GM12878 (cell line): ENCODE measurements at regions not wholly inside any gene's neighbourhood (a gene's known extent, or its start where the extent isn't known, plus 50 kb on each side); places are given as distances from the start of the nearest gene placed in this dataset.
A peak's percentile ranks its signal among the peaks of the same experiment; 100 is the strongest.

Experiments used
- ATAC-seq: fragments of 200-7000 bp; cut with Tn5 transposase; 3 replicates; pipeline ENCODE4 v1.9.1; 2020; ENCODE audit warnings: mild to moderate bottlenecking, moderate library complexity
- BruUV-seq: library from RNA; stranded (reverse); fragments of 400-500 nt; replicated peaks from 2 replicates; lab custom pipeline; 2021; lab: Mats Ljungman, UMichigan
- CTCF ChIA-PET: fragments of 300-600 bp; sonication (Branson Sonifier 250); formaldehyde crosslinking; extraction: SDS; loops from one replicate; lab custom pipeline; 2021; ENCODE audit warnings: inconsistent platforms; lab: Yijun Ruan, JAX
- POLR2A ChIA-PET: fragments of 350-600 bp; formaldehyde crosslinking; extraction: SDS; loops from one replicate; lab custom pipeline; 2021; ENCODE audit warnings: inconsistent platforms; lab: Charles Lee
- RAD21 ChIA-PET: fragments of 300-600 bp; sonication (Branson Sonifier 250); formaldehyde crosslinking; loops from one replicate; lab custom pipeline; 2023; ENCODE audit warnings: antibody characterized with exemption; ENCODE audit not compliant: unreplicated experiment; lab: Charles Lee
- SMC1A ChIA-PET: fragments of 300-600 bp; sonication (Branson Sonifier 250); formaldehyde crosslinking; loops from one replicate; lab custom pipeline; 2023; ENCODE audit not compliant: unreplicated experiment, uncharacterized antibody; lab: Charles Lee
- DNase-seq: peaks from one replicate; pipeline ENCODE4 v3.0.0-alpha.2; 2011; ENCODE audit warnings: low read depth, low spot score
- FAIRE-seq: peaks from 3 replicates; lab custom pipeline; 2011; peaks lifted over from hg19 to GRCh38; lab: Jason Lieb, UNC
- H2AFZ ChIP-seq: 2 replicates; pipeline ENCODE4 v1.6.0; 2011; ENCODE audit warnings: low read depth, low read length, control low read depth; ENCODE audit not compliant: control insufficient read depth
- H3K27ac ChIP-seq: 2 replicates; pipeline ENCODE4 v1.5.1; 2011; ENCODE audit warnings: control low read depth; ENCODE audit not compliant: control insufficient read depth, insufficient read depth
- H3K27me3 ChIP-seq, 2 experiments: replicated peaks in 1 of 2; 2 replicates each; pipeline versions ENCODE4 v1.6.0 to v1.6.1; 2011; ENCODE audit warnings: low read length in 1 of 2; ENCODE audit not compliant: control insufficient read depth in 2 of 2, insufficient read depth in 2 of 2
- H3K36me3 ChIP-seq, 2 experiments: 2 replicates each; pipeline ENCODE4 v1.5.1; 2011; ENCODE audit warnings: low read length in 1 of 2; ENCODE audit not compliant: control insufficient read depth in 2 of 2, insufficient read depth in 2 of 2
- H3K4me1 ChIP-seq: 2 replicates; pipeline ENCODE4 v1.6.1; 2011; ENCODE audit warnings: mild to moderate bottlenecking, low read length, moderate library complexity, mixed read lengths; ENCODE audit not compliant: control insufficient read depth, insufficient read depth
- H3K4me2 ChIP-seq: 2 replicates; pipeline ENCODE4 v1.6.0; 2011; ENCODE audit warnings: control low read depth; ENCODE audit not compliant: control insufficient read depth, insufficient read depth
- H3K4me3 ChIP-seq: fragments of 200-600 bp; sonication (generic); 2 replicates; pipeline ENCODE4 v1.5.1; 2016
- H3K79me2 ChIP-seq: 2 replicates; pipeline ENCODE4 v1.6.0; 2011; ENCODE audit warnings: low read length; ENCODE audit not compliant: control insufficient read depth, insufficient read depth
- H3K9ac ChIP-seq: 2 replicates; pipeline ENCODE4 v1.8.0; 2011; ENCODE audit warnings: low read length, control low read depth, mixed read lengths; ENCODE audit not compliant: control insufficient read depth, insufficient read depth
- H3K9me3 ChIP-seq: replicated peaks from 3 replicates; pipeline ENCODE4 v1.5.1; 2011; ENCODE audit warnings: mild to moderate bottlenecking, low read length; ENCODE audit not compliant: control insufficient read depth, insufficient read depth
- H4K20me1 ChIP-seq: 2 replicates; pipeline ENCODE4 v1.6.0; 2011; ENCODE audit not compliant: control insufficient read depth, insufficient read depth
- BACH1 ChIP-seq: fragments of 450-650 bp; IDR thresholded peaks from 2 replicates; pipeline ENCODE4 v1.6.1; 2017; ENCODE audit warnings: mild to moderate bottlenecking, borderline replicate concordance
- BMI1 ChIP-seq: fragments of 450-650 bp; IDR thresholded peaks from 2 replicates; pipeline ENCODE4 v1.6.1; 2016; ENCODE audit warnings: mild to moderate bottlenecking, moderate library complexity, borderline replicate concordance
- CHD1 ChIP-seq: IDR thresholded peaks from 2 replicates; pipeline ENCODE4 v1.6.1; 2012; ENCODE audit warnings: low read depth, low read length, improper control_type of control experiment
- HSF1 ChIP-seq: fragments of 150-350 bp; IDR thresholded peaks from 2 replicates; pipeline ENCODE4 v1.6.1; 2014; ENCODE audit warnings: mild to moderate bottlenecking, low read depth, low read length
- MAX ChIP-seq: IDR thresholded peaks from 2 replicates; pipeline ENCODE4 v1.6.1; 2012; ENCODE audit warnings: low read depth, low read length, improper control_type of control experiment
- NFIC ChIP-seq: IDR thresholded peaks from 2 replicates; pipeline ENCODE4 v1.6.1; 2012; ENCODE audit warnings: low read depth, mild to moderate bottlenecking, inconsistent platforms, low read length, moderate library complexity
- NRF1 ChIP-seq: conservative IDR thresholded peaks from 2 replicates; pipeline ENCODE4 v1.6.1; 2011; ENCODE audit warnings: mild to moderate bottlenecking, low read depth, low read length, improper control_type of control experiment
- PAX8 ChIP-seq: fragments of 450-650 bp; IDR thresholded peaks from 2 replicates; pipeline ENCODE4 v1.6.1; 2017; ENCODE audit warnings: mild to moderate bottlenecking, moderate library complexity
- PRDM15 ChIP-seq: fragments of 450-650 bp; formaldehyde crosslinking; IDR thresholded peaks from 2 replicates; pipeline ENCODE4 v1.4.0; 2020; ENCODE audit warnings: mild to moderate bottlenecking, moderate library complexity
- RB1 ChIP-seq: fragments of 450-650 bp; formaldehyde crosslinking; IDR thresholded peaks from 2 replicates; pipeline ENCODE4 v1.6.1; 2017; ENCODE audit warnings: mild to moderate bottlenecking, borderline replicate concordance
- RELA ChIP-seq: fragments of 450-650 bp; IDR thresholded peaks from 2 replicates; pipeline ENCODE4 v1.8.0; 2014; ENCODE audit warnings: borderline replicate concordance; ENCODE audit not compliant: partially characterized antibody
- SP1 ChIP-seq: IDR thresholded peaks from one replicate; pipeline ENCODE4 v1.6.1; 2011; ENCODE audit warnings: low read depth, low read length
- TAF1 ChIP-seq: IDR thresholded peaks from 2 replicates; pipeline ENCODE4 v1.6.1; 2011; ENCODE audit warnings: mild to moderate bottlenecking, low read depth, low read length, borderline replicate concordance
- TCF12 ChIP-seq: IDR thresholded peaks from 2 replicates; pipeline ENCODE4 v1.6.1; 2011; ENCODE audit warnings: low read depth, mild to moderate bottlenecking, low read length
- ZNF207 ChIP-seq: fragments of 450-650 bp; IDR thresholded peaks from 2 replicates; pipeline ENCODE4 v1.6.1; 2014; ENCODE audit warnings: antibody characterized with exemption, mild to moderate bottlenecking, borderline replicate concordance
- WGBS: methylation state at CpG from one replicate; pipeline ENCODE4 v1.1.6; 2016; ENCODE audit warnings: low lambda C conversion rate; ENCODE audit not compliant: insufficient replicate concordance, insufficient coverage; ENCODE audit errors: missing lambda C conversion rate; 5-methylcytosine and 5-hydroxymethylcytosine counted together
- in situ Hi-C: fragments of 300-500 bp; cut with MboI; formaldehyde crosslinking; loops from 9 replicates; pipeline ENCODE4 v1.14.3; 2018; ENCODE audit warnings: mixed read lengths
- intact Hi-C: fragments of 100-400 bp; cut with micrococcal nuclease; formaldehyde crosslinking; loops from one replicate; pipeline ENCODE4 v1.14.2; 2022; ENCODE audit not compliant: unreplicated experiment

- in situ Hi-C loops (no loop called here), intact Hi-C loops (no loop called here)
- no peak overlapping the region for H3K27ac ChIP-seq
- ChIA-PET RAD21 (no interaction called here), CTCF (no interaction called here), SMC1A (interaction anchor here (1.2 kb wide), 1 partner anchor 9 kb away, joined by 4 read pairs; no protein-coding TSS in a partner anchor), POLR2A (no interaction called here)
- no peak for TF ChIP-seq CHD1
- TF ChIP-seq PRDM15 = no peak
- no peak for TF ChIP-seq NFIC
- no peak for TF ChIP-seq NRF1
- no peak for TF ChIP-seq RB1
- TF ChIP-seq BACH1 = no peak
- no peak for TF ChIP-seq SP1
- no peak for TF ChIP-seq PAX8
- TF ChIP-seq BMI1 = no peak
- no peak for TF ChIP-seq RELA
- TF ChIP-seq HSF1 = no peak
- TF ChIP-seq MAX = no peak
- TF ChIP-seq ZNF207 = no peak
- no peak for TF ChIP-seq TCF12
- TF ChIP-seq TAF1 = no peak
- BruUV-seq = no TSS peak
- H3K27me3 ChIP-seq = no peaks in the 10 kb centered on the region
- H3K4me1 ChIP-seq = no peaks in the 10 kb centered on the region
- FAIRE-seq = peak; percentile 18
- H2AFZ ChIP-seq = no peak overlapping the region
- peaks cover 2% of the 10 kb centered on the region for H3K79me2 ChIP-seq
- H3K36me3 ChIP-seq = peaks cover 0 to 3% of the 10 kb centered on the region in 2 experiments; a peak in 2 of 4 replicates
- H4K20me1 ChIP-seq = no peaks in the 10 kb centered on the region
- no peak for DNase-seq
- 80% methylated on average over 3 of the region's 3 CpGs for WGBS
- no peak overlapping the region for H3K4me3 ChIP-seq
- no peak for ATAC-seq
- H3K4me2 ChIP-seq = no peak overlapping the region
- no peaks in the 10 kb centered on the region for H3K9me3 ChIP-seq
- no peak overlapping the region for H3K9ac ChIP-seq
These were observed 139.2 kb upstream of the TMEM168 start for GRCh38 chr7:112929421-112929820.
